Aorta (tissue), 5 donors: ENCODE measurements at regions not wholly inside any gene's neighbourhood (a gene's known extent, or its start where the extent isn't known, plus 50 kb on each side); places are given as distances from the start of the nearest gene placed in this dataset.

Experiments used
- ATAC-seq: fragments of 200-7000 bp; cut with Tn5 transposase; one replicate; pipeline ENCODE4 v1.9.1; 2022; ENCODE audit warnings: moderate library complexity; ENCODE audit not compliant: low FRiP score
- DNase-seq, 2 donors: peaks; one replicate each; pipeline ENCODE4 v3.0.0-alpha.2; 2020
- H3K27ac ChIP-seq, 2 donors: one replicate each; pipeline ENCODE4 v1.5.1; 2013; ENCODE audit warnings: low read length in 2 of 2, mild to moderate bottlenecking in 2 of 2, moderate library complexity in 2 of 2, control low read depth in 1 of 2, inconsistent platforms in 1 of 2, low read depth in 1 of 2
- H3K27me3 ChIP-seq, 2 donors: one replicate each; pipeline ENCODE4 v1.6.1; 2013; ENCODE audit warnings: control low read depth in 1 of 2, low read length in 1 of 2, mild to moderate bottlenecking in 1 of 2, moderate library complexity in 1 of 2; ENCODE audit not compliant: insufficient read depth in 2 of 2, control insufficient read depth in 1 of 2
- H3K36me3 ChIP-seq, 2 donors: one replicate each; pipeline ENCODE4 v1.6.1; 2013; ENCODE audit warnings: control low read depth in 1 of 2, low read length in 1 of 2, mild to moderate bottlenecking in 1 of 2; ENCODE audit not compliant: insufficient read depth in 2 of 2, control insufficient read depth in 1 of 2
- H3K4me1 ChIP-seq, 2 donors: one replicate each; pipeline ENCODE4 v1.6.1; 2013; ENCODE audit warnings: low read length in 2 of 2, control low read depth in 1 of 2, mild to moderate bottlenecking in 1 of 2, moderate library complexity in 1 of 2; ENCODE audit not compliant: insufficient read depth in 2 of 2, control insufficient read depth in 1 of 2
- H3K4me3 ChIP-seq, 2 donors: one replicate each; pipeline ENCODE4 v1.5.1; 2013; ENCODE audit warnings: low read length in 2 of 2, control low read depth in 1 of 2, mild to moderate bottlenecking in 1 of 2
- H3K9me3 ChIP-seq: one replicate; pipeline ENCODE4 v1.6.1; 2013; ENCODE audit warnings: mild to moderate bottlenecking, low read length; ENCODE audit not compliant: control insufficient read depth
- WGBS, 2 donors: extraction: QIAGEN DNeasy Blood & Tissue Kit; methylation state at CpG; one replicate each; pipeline ENCODE4 v1.1.7; 2013; 5-methylcytosine and 5-hydroxymethylcytosine counted together
- intact Hi-C, 2 donors: fragments of 100-400 bp; cut with DNase I; formaldehyde crosslinking; loops; one replicate each; pipeline versions ENCODE4 v1.14.2 to v1.15.0; 2022
- donor health status: healthy with polysubstance abuse.
- donor health status: Bipolar disorder and iron deficiency.
- donor health status: DM: no; HTN: no; CAD: no.
- donor health status: DM: no; HTN: no; CAD: no.
- donor health status: DM: yes; HTN: yes; CAD: no.

GRCh38 chr3:77967621-77968020 is 927.7 kb downstream of the ROBO2 start:
- no peak overlapping the region for H3K4me3 ChIP-seq
- intact Hi-C loops = no loop called here
- no peaks in the 10 kb centered on the region for H3K27me3 ChIP-seq
- no peaks in the 10 kb centered on the region for H3K9me3 ChIP-seq
- ATAC-seq (no peak), DNase-seq (no peak)
- H3K36me3 ChIP-seq = no peaks in the 10 kb centered on the region
- no peaks in the 10 kb centered on the region for H3K4me1 ChIP-seq
- no peak overlapping the region for H3K27ac ChIP-seq
- 19 to 38% methylated on average over 1 of the region's 1 CpG for WGBS, 2 donors

GRCh38 chr3:77976079-77976478 is 936.2 kb downstream of the ROBO2 start:
- no peak for DNase-seq
- no peak for ATAC-seq
- intact Hi-C loops = no loop called here
- Histone ChIP-seq H3K27ac (no peak overlapping the region), H3K4me1 (no peaks in the 10 kb centered on the region), H3K4me3 (no peak overlapping the region), H3K36me3 (no peaks in the 10 kb centered on the region), H3K9me3 (no peaks in the 10 kb centered on the region), H3K27me3 (no peaks in the 10 kb centered on the region)

- no peaks in the 10 kb centered on the region for H3K36me3 ChIP-seq
- H3K27me3 ChIP-seq = no peaks in the 10 kb centered on the region
- no peaks in the 10 kb centered on the region for H3K9me3 ChIP-seq
- ATAC-seq = no peak
- intact Hi-C loops = no loop called here
- no peak for DNase-seq
- no peak overlapping the region for H3K4me3 ChIP-seq
- no peak overlapping the region for H3K27ac ChIP-seq
- H3K4me1 ChIP-seq = no peaks in the 10 kb centered on the region
- WGBS, 2 donors = 92 to 95% methylated on average over 4 of the region's 4 CpGs
Measured at GRCh38 chr3:78003090-78003489, 963.2 kb downstream of the ROBO2 start.

DNA sequence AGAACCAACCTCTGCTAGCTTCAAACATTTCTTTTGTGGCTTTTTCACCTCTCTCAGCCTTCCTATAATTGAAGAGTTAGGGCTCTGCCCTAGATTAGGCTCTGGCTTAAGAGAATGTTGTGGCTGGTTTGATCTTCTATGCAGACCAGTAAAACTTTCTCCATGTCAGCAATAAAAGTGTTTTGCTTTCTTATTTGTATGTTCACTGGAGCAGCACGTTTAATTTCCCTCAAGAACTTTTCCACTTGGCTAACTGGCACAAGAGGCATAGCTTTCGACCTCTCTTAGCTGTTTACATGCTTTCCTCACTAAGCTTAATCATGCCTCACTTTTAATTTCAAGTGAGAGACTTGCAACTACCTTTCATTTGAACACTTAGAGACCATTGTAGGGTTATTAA is 964.7 kb downstream of the ROBO2 start:
- WGBS, 2 donors = 64 to 66% methylated on average over 2 of the region's 2 CpGs
- DNase-seq (no peak), ATAC-seq (no peak)
- Histone ChIP-seq H3K4me3 (no peak overlapping the region), H3K27ac (no peak overlapping the region), H3K27me3 (no peaks in the 10 kb centered on the region), H3K36me3 (no peaks in the 10 kb centered on the region), H3K4me1 (no peaks in the 10 kb centered on the region), H3K9me3 (no peaks in the 10 kb centered on the region)
- intact Hi-C loops = no loop called here

- Histone ChIP-seq H3K27me3 (no peaks in the 10 kb centered on the region), H3K36me3 (no peaks in the 10 kb centered on the region), H3K27ac (no peak overlapping the region), H3K4me3 (no peak overlapping the region), H3K4me1 (no peaks in the 10 kb centered on the region), H3K9me3 (no peaks in the 10 kb centered on the region)
- no peak for DNase-seq
- intact Hi-C loops = no loop called here
- 69 to 77% methylated on average over 1 of the region's 1 CpG for WGBS, 2 donors
- no peak for ATAC-seq
Measured at GRCh38 chr3:78013653-78014052, 973.8 kb downstream of the ROBO2 start.

GRCh38 chr3:78015856-78016255 is 976.0 kb downstream of the ROBO2 start:
- Histone ChIP-seq H3K4me3 (no peak overlapping the region), H3K36me3 (no peaks in the 10 kb centered on the region), H3K27ac (no peak overlapping the region), H3K4me1 (no peaks in the 10 kb centered on the region), H3K9me3 (no peaks in the 10 kb centered on the region), H3K27me3 (no peaks in the 10 kb centered on the region)
- DNase-seq (no peak), ATAC-seq (no peak)
- intact Hi-C loops = no loop called here
- 54 to 69% methylated on average over 1 of the region's 1 CpG for WGBS, 2 donors

DNA sequence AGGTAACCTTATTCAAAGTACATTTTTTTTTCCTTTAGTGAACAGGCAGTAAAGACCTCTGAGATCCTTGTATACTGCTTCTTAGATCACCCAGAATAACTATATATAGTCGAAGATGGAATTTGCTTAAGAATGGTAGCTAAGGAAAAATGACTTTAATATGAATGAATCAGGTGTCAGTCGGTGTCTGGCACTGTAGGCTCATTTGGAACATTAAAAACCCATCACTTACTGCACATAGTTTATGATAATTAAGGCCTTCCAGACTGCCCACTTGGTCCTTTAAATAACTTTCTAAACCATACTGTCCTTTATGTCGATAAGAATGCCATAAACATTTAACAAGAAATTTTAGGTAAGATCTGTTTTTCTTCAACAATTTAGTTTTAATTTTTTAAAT is 981.8 kb downstream of the ROBO2 start:
- ATAC-seq = no peak

GRCh38 chr3:78022232-78022631 is 982.3 kb downstream of the ROBO2 start:
- H3K27ac ChIP-seq = no peak overlapping the region
- 93 to 95% methylated on average over 5 of the region's 5 CpGs for WGBS, 2 donors
- no peaks in the 10 kb centered on the region for H3K4me1 ChIP-seq
- DNase-seq (no peak), ATAC-seq (no peak)
- H3K4me3 ChIP-seq = no peak overlapping the region
- no peaks in the 10 kb centered on the region for H3K9me3 ChIP-seq
- H3K36me3 ChIP-seq = no peaks in the 10 kb centered on the region
- H3K27me3 ChIP-seq = no peaks in the 10 kb centered on the region
- intact Hi-C loops = no loop called here

More for the DNA sequence above, 981.8 kb downstream of the ROBO2 start:
- no peak for DNase-seq
- Histone ChIP-seq H3K36me3 (no peaks in the 10 kb centered on the region), H3K9me3 (no peaks in the 10 kb centered on the region), H3K4me3 (no peak overlapping the region), H3K27me3 (no peaks in the 10 kb centered on the region), H3K27ac (no peak overlapping the region), H3K4me1 (no peaks in the 10 kb centered on the region)
- intact Hi-C loops = no loop called here
- 73 to 80% methylated on average over 3 of the region's 3 CpGs for WGBS, 2 donors

DNA sequence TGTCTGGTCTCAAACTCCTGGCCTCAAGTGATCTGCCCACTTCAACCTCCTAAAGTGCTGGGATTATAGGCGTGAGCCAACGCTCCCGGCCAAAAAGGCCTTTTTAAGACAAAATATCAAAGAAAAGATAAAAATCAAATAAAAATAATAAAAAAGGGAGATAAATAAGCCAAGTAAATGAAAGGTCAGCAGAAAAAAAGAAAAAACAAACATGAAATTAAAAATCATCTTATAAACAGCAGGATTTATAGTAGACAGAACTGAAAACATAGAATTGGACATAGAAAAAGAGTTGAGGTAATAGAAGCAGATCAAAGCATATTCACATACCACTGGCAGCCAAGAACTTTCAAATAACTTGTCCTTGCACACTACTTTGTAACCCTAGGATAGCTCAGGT is 983.4 kb downstream of the ROBO2 start:
- Histone ChIP-seq H3K4me1 (no peaks in the 10 kb centered on the region), H3K27me3 (no peaks in the 10 kb centered on the region), H3K27ac (no peak overlapping the region), H3K4me3 (no peak overlapping the region), H3K36me3 (no peaks in the 10 kb centered on the region), H3K9me3 (no peaks in the 10 kb centered on the region)
- no peak for ATAC-seq
- WGBS, 2 donors = 95 to 96% methylated on average over 3 of the region's 3 CpGs
- intact Hi-C loops = no loop called here
- no peak for DNase-seq
